C4-2B (cell line): ENCODE measurements at regions not wholly inside any gene's neighbourhood (a gene's known extent, or its start where the extent isn't known, plus 50 kb on each side); places are given as distances from the start of the nearest gene placed in this dataset.

Experiments
- ZFX ChIP-seq: fragments of 450-650 bp; IDR thresholded peaks from 2 replicates; pipeline ENCODE4 v1.6.1; 2017
- TF ChIP-seq, protein P1 (sequence below): fragments of 450-650 bp; conservative IDR thresholded peaks from 2 replicates; pipeline ENCODE4 v1.5.1; 2017; ENCODE audit warnings: mild to moderate bottlenecking

DNA sequence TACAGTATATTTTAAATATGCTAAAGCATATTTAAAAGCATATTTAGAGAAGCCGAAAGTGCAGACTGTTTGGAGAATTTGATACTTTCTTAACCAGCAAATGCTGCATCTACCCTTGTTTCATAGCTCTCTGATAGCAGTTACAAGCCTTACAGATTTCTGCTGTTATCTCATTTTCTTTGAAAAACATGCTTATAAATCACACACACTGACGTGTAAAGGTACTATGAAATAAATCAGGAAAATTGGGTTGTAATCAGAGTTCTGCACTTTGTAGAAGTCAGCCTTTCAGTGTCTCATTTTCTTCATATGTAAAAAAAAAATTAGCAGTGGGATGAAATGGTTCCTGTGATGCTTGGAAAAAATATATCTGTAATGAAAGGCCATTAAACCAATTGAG is 1432.4 kb upstream of the ATXN8OS start:
- TF ChIP-seq, protein P1, sequence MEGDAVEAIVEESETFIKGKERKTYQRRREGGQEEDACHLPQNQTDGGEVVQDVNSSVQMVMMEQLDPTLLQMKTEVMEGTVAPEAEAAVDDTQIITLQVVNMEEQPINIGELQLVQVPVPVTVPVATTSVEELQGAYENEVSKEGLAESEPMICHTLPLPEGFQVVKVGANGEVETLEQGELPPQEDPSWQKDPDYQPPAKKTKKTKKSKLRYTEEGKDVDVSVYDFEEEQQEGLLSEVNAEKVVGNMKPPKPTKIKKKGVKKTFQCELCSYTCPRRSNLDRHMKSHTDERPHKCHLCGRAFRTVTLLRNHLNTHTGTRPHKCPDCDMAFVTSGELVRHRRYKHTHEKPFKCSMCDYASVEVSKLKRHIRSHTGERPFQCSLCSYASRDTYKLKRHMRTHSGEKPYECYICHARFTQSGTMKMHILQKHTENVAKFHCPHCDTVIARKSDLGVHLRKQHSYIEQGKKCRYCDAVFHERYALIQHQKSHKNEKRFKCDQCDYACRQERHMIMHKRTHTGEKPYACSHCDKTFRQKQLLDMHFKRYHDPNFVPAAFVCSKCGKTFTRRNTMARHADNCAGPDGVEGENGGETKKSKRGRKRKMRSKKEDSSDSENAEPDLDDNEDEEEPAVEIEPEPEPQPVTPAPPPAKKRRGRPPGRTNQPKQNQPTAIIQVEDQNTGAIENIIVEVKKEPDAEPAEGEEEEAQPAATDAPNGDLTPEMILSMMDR = no peak
- no peak for TF ChIP-seq ZFX
